HEK293T (cell line): ENCODE measurements at regions not wholly inside any gene's neighbourhood (a gene's known extent, or its start where the extent isn't known, plus 50 kb on each side); places are given as distances from the start of the nearest gene placed in this dataset.

Source experiments
- ARNT ChIP-seq: fragments of 450-650 bp; IDR thresholded peaks from 2 replicates; pipeline ENCODE4 v1.6.1; 2017; ENCODE audit warnings: mild to moderate bottlenecking
- FOXK2 ChIP-seq: fragments of 450-650 bp; IDR thresholded peaks from 2 replicates; pipeline ENCODE4 v1.6.1; 2016; ENCODE audit warnings: mild to moderate bottlenecking
- FOXM1 ChIP-seq: fragments of 450-650 bp; IDR thresholded peaks from 2 replicates; pipeline ENCODE4 v1.6.1; 2017; ENCODE audit warnings: mild to moderate bottlenecking, borderline replicate concordance
- LEF1 ChIP-seq: fragments of 450-650 bp; IDR thresholded peaks from 2 replicates; pipeline ENCODE4 v1.6.1; 2017; ENCODE audit warnings: mild to moderate bottlenecking, borderline replicate concordance
- NFRKB ChIP-seq: fragments of 450-650 bp; IDR thresholded peaks from 2 replicates; pipeline ENCODE4 v1.6.1; 2016; ENCODE audit warnings: mild to moderate bottlenecking, moderate library complexity
- PKNOX1 ChIP-seq: fragments of 450-650 bp; IDR thresholded peaks from 2 replicates; pipeline ENCODE4 v1.6.1; 2016
- SP1 ChIP-seq: fragments of 450-650 bp; IDR thresholded peaks from 2 replicates; pipeline ENCODE4 v1.6.1; 2017
- SUZ12 ChIP-seq: fragments of 450-650 bp; IDR thresholded peaks from 2 replicates; pipeline ENCODE4 v1.6.1; 2016; ENCODE audit warnings: mild to moderate bottlenecking

GRCh38 chr17:55930291-55930809 lies 179.5 kb downstream of the PCTP start:
- TF ChIP-seq FOXM1 = no peak
- no peak for TF ChIP-seq NFRKB
- TF ChIP-seq SP1 = no peak
- no peak for TF ChIP-seq FOXK2
- no peak for TF ChIP-seq SUZ12
- TF ChIP-seq ARNT = no peak
- no peak for TF ChIP-seq LEF1
- no peak for TF ChIP-seq PKNOX1
